SK-N-SH treated with all-trans-retinoic acid at 6 μM for 48 hours (cell line): ENCODE measurements at regions not wholly inside any gene's neighbourhood (a gene's known extent, or its start where the extent isn't known, plus 50 kb on each side); places are given as distances from the start of the nearest gene placed in this dataset.

Experiments used
- ARNTL ChIP-seq: fragments of 450-650 bp; formaldehyde crosslinking; IDR thresholded peaks from 2 replicates; pipeline ENCODE4 v1.5.0; 2020; ENCODE audit warnings: low read depth, mild to moderate bottlenecking, moderate library complexity, borderline replicate concordance
- CREB5 ChIP-seq: fragments of 250-450 bp; sonication (Bioruptor Pico); IDR thresholded peaks from 2 replicates; pipeline ENCODE4 v1.5.1; 2020; ENCODE audit warnings: low read depth, mild to moderate bottlenecking, moderate library complexity
- CSDC2 ChIP-seq: fragments of 250-450 bp; sonication (Bioruptor Pico); IDR thresholded peaks from 2 replicates; pipeline ENCODE4 v1.5.0; 2020; ENCODE audit warnings: mild to moderate bottlenecking, moderate library complexity
- ISL1 ChIP-seq: fragments of 250-450 bp; sonication (Bioruptor Pico); IDR thresholded peaks from 2 replicates; pipeline ENCODE4 v2.1.2; 2022; ENCODE audit warnings: mild to moderate bottlenecking, moderate library complexity
- PATZ1 ChIP-seq: fragments of 250-450 bp; sonication (Bioruptor Pico); IDR thresholded peaks from 2 replicates; pipeline ENCODE4 v1.8.0; 2020; ENCODE audit warnings: mild to moderate bottlenecking, moderate library complexity, borderline replicate concordance
- TOX ChIP-seq: fragments of 250-450 bp; sonication (Bioruptor Pico); IDR thresholded peaks from 2 replicates; pipeline ENCODE4 v1.8.0; 2021; ENCODE audit warnings: mild to moderate bottlenecking, moderate library complexity, borderline replicate concordance
- ZFP3 ChIP-seq: fragments of 250-450 bp; sonication (Bioruptor Pico); IDR thresholded peaks from 2 replicates; pipeline ENCODE4 v1.5.0; 2020; ENCODE audit warnings: mild to moderate bottlenecking, moderate library complexity
- ZFP30 ChIP-seq: fragments of 450-650 bp; formaldehyde crosslinking; IDR thresholded peaks from 2 replicates; pipeline ENCODE4 v1.5.0; 2022; ENCODE audit warnings: mild to moderate bottlenecking, moderate library complexity
- ZNF565 ChIP-seq: fragments of 450-650 bp; formaldehyde crosslinking; conservative IDR thresholded peaks from 2 replicates; pipeline ENCODE4 v1.5.0; 2020; ENCODE audit warnings: low read depth, mild to moderate bottlenecking, moderate library complexity
- ZNF70 ChIP-seq: fragments of 450-650 bp; formaldehyde crosslinking; IDR thresholded peaks from 2 replicates; pipeline ENCODE4 v1.5.0; 2020; ENCODE audit warnings: mild to moderate bottlenecking, moderate library complexity
- ZNF8 ChIP-seq: fragments of 450-650 bp; formaldehyde crosslinking; IDR thresholded peaks from 2 replicates; pipeline ENCODE4 v1.5.0; 2020; ENCODE audit warnings: mild to moderate bottlenecking, moderate library complexity
- TF ChIP-seq, protein P1 (sequence below): fragments of 250-450 bp; sonication (Bioruptor Pico); IDR thresholded peaks from 2 replicates; pipeline ENCODE4 v1.8.0; 2021; ENCODE audit warnings: low read depth, mild to moderate bottlenecking, moderate library complexity, borderline replicate concordance
- TF ChIP-seq, protein P2 (sequence below): fragments of 250-450 bp; sonication (Bioruptor Pico); IDR thresholded peaks from 2 replicates; pipeline ENCODE4 v1.5.0; 2020; ENCODE audit warnings: mild to moderate bottlenecking, moderate library complexity

DNA sequence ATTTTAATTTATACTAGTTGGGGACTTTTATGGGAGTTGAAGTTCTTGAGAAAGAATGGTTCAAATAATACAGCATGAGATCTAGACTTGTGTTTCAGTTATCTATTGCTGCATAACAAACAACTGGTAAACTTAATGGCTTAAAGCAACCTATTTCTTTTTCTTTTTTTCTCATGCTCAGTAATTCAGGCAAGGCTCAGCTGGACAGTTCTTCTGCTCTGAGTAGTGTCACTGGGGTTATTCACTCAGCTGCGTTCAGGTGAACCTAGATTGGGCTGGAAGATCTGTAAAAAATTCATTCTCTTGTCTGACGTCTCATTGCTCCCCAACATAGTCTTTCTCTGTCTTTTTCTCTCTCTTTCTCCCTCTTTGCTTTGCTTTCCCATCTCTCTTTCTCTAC, 291.7 kb downstream of the GBA3 start:
- TF ChIP-seq ISL1 = no peak
- TF ChIP-seq ZFP3 = no peak
- TF ChIP-seq ZNF565 (CRISPR knock-in tag) = no peak
- TF ChIP-seq CSDC2 = no peak
- no peak for TF ChIP-seq ARNTL
- no peak for TF ChIP-seq PATZ1 (CRISPR knock-in tag)
- TF ChIP-seq ZFP30 (CRISPR knock-in tag) = no peak
- no peak for TF ChIP-seq ZNF8 (CRISPR knock-in tag)
- TF ChIP-seq TOX (CRISPR knock-in tag) = no peak
- TF ChIP-seq, protein P1, sequence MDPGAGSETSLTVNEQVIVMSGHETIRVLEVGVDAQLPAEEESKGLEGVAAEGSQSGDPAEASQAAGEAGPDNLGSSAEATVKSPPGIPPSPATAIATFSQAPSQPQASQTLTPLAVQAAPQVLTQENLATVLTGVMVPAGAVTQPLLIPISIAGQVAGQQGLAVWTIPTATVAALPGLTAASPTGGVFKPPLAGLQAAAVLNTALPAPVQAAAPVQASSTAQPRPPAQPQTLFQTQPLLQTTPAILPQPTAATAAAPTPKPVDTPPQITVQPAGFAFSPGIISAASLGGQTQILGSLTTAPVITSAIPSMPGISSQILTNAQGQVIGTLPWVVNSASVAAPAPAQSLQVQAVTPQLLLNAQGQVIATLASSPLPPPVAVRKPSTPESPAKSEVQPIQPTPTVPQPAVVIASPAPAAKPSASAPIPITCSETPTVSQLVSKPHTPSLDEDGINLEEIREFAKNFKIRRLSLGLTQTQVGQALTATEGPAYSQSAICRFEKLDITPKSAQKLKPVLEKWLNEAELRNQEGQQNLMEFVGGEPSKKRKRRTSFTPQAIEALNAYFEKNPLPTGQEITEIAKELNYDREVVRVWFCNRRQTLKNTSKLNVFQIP (CRISPR knock-in tag) = no peak
- TF ChIP-seq, protein P2, sequence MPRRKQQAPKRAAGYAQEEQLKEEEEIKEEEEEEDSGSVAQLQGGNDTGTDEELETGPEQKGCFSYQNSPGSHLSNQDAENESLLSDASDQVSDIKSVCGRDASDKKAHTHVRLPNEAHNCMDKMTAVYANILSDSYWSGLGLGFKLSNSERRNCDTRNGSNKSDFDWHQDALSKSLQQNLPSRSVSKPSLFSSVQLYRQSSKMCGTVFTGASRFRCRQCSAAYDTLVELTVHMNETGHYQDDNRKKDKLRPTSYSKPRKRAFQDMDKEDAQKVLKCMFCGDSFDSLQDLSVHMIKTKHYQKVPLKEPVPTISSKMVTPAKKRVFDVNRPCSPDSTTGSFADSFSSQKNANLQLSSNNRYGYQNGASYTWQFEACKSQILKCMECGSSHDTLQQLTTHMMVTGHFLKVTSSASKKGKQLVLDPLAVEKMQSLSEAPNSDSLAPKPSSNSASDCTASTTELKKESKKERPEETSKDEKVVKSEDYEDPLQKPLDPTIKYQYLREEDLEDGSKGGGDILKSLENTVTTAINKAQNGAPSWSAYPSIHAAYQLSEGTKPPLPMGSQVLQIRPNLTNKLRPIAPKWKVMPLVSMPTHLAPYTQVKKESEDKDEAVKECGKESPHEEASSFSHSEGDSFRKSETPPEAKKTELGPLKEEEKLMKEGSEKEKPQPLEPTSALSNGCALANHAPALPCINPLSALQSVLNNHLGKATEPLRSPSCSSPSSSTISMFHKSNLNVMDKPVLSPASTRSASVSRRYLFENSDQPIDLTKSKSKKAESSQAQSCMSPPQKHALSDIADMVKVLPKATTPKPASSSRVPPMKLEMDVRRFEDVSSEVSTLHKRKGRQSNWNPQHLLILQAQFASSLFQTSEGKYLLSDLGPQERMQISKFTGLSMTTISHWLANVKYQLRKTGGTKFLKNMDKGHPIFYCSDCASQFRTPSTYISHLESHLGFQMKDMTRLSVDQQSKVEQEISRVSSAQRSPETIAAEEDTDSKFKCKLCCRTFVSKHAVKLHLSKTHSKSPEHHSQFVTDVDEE (CRISPR knock-in tag) = no peak
- TF ChIP-seq ZNF70 = no peak
- TF ChIP-seq CREB5 (CRISPR knock-in tag) = no peak
